SK-N-SH (cell line): ENCODE measurements at regions not wholly inside any gene's neighbourhood (a gene's known extent, or its start where the extent isn't known, plus 50 kb on each side); places are given as distances from the start of the nearest gene placed in this dataset.
A peak's percentile ranks its signal among the peaks of the same experiment; 100 is the strongest.
"Not testable (repeated sequence)": the region's sequence is repeated elsewhere in the genome, so short reads cannot be mapped to it uniquely, and the experiment has no call there.

Source experiments
- CTCF ChIA-PET: fragments of 300-600, 350-600 bp; formaldehyde crosslinking; extraction: SDS; loops from one replicate; lab custom pipeline; 2021; lab: Yijun Ruan, JAX
- POLR2A ChIA-PET: fragments of 350-600 bp; sonication (Branson Sonifier 250); formaldehyde crosslinking; extraction: SDS; loops from one replicate; lab custom pipeline; 2020; ENCODE audit warnings: antibody characterized with exemption, inconsistent platforms; lab: Yijun Ruan, JAX
- DNase-seq: peaks from one replicate; pipeline ENCODE4 v3.0.0; 2012
- H2AFZ ChIP-seq: fragments of 200-600 bp; sonication (generic); 2 replicates; pipeline ENCODE4 v1.8.1; 2016; ENCODE audit warnings: antibody characterized with exemption, mild to moderate bottlenecking, low read depth
- H3F3A ChIP-seq: fragments of 200-600 bp; sonication (generic); replicated peaks from 2 replicates; pipeline ENCODE3; 2016; ENCODE audit warnings: antibody characterized with exemption, mild to moderate bottlenecking; ENCODE audit not compliant: insufficient read depth
- H3K27ac ChIP-seq, 2 experiments: fragments of 200-500 bp in 1 of 2; fragments of 200-600 bp in 1 of 2; sonication (Bioruptor generic) in 1 of 2; sonication (generic), shearing (Covaris generic) in 1 of 2; 2 replicates each; pipeline versions ENCODE4 v1.5.1 to v1.6.1; 2014 to 2016; ENCODE audit warnings: low read depth in 2 of 2, inconsistent platforms in 1 of 2, low read length in 1 of 2, mild to moderate bottlenecking in 1 of 2, mixed read lengths in 1 of 2
- H3K27me3 ChIP-seq: fragments of 200-600 bp; sonication (generic), shearing (Covaris generic); 2 replicates; pipeline ENCODE4 v1.6.1; 2016; ENCODE audit warnings: mixed run types; ENCODE audit not compliant: insufficient read depth
- H3K36me3 ChIP-seq, 2 experiments: fragments of 200-500 bp in 1 of 2; fragments of 200-600 bp in 1 of 2; sonication (Bioruptor generic) in 1 of 2; sonication (generic) in 1 of 2; replicated peaks in 1 of 2; 2 replicates each; pipeline versions ENCODE3 to v1.5.1; 2014 to 2016; ENCODE audit warnings: low read length in 1 of 2, mild to moderate bottlenecking in 1 of 2; ENCODE audit not compliant: insufficient read depth in 2 of 2, control insufficient read depth in 1 of 2
- H3K4me1 ChIP-seq, 2 experiments: fragments of 200-500 bp in 1 of 2; fragments of 200-600 bp in 1 of 2; sonication (Bioruptor generic) in 1 of 2; sonication (generic), shearing (Covaris generic) in 1 of 2; 2 replicates each; pipeline versions ENCODE4 v1.5.1 to v1.6.1; 2014 to 2016; ENCODE audit warnings: low read depth in 1 of 2, low read length in 1 of 2, mixed run types in 1 of 2; ENCODE audit not compliant: insufficient read depth in 2 of 2, control insufficient read depth in 1 of 2
- H3K4me2 ChIP-seq: fragments of 200-600 bp; sonication (generic), shearing (Covaris generic); 2 replicates; pipeline ENCODE4 v1.6.1; 2017; ENCODE audit warnings: mixed run types
- H3K4me3 ChIP-seq, 2 experiments: fragments of 200-500 bp in 1 of 2; fragments of 200-600 bp in 1 of 2; sonication (Bioruptor generic) in 1 of 2; sonication (generic), shearing (Covaris generic) in 1 of 2; 2 replicates each; pipeline versions ENCODE4 v1.5.1 to v1.8.1; 2014 to 2016; ENCODE audit warnings: low read depth in 2 of 2, inconsistent platforms in 1 of 2, low read length in 1 of 2, mild to moderate bottlenecking in 1 of 2, mixed read lengths in 1 of 2, moderate library complexity in 1 of 2
- H3K79me2 ChIP-seq: fragments of 200-600 bp; sonication (generic); 2 replicates; pipeline ENCODE4 v1.8.1; 2017; ENCODE audit warnings: mild to moderate bottlenecking; ENCODE audit not compliant: insufficient read depth
- H3K9ac ChIP-seq: fragments of 200-600 bp; sonication (generic); 2 replicates; pipeline ENCODE4 v1.6.1; 2017; ENCODE audit warnings: mixed run types
- H3K9me2 ChIP-seq: fragments of 200-600 bp; sonication (generic); 2 replicates; pipeline ENCODE4 v1.6.1; 2017; ENCODE audit warnings: mixed run types
- H3K9me3 ChIP-seq: fragments of 200-600 bp; sonication (generic); 2 replicates; pipeline ENCODE4 v1.6.1; 2017; ENCODE audit warnings: mixed run types, mild to moderate bottlenecking, moderate library complexity
- H4K20me1 ChIP-seq: fragments of 200-600 bp; sonication (generic); 2 replicates; pipeline ENCODE4 v1.6.1; 2017; ENCODE audit warnings: mild to moderate bottlenecking, mixed run types; ENCODE audit not compliant: insufficient read depth
- CHD2 ChIP-seq: fragments of 150-350 bp; IDR thresholded peaks from 2 replicates; pipeline ENCODE4 v1.6.1; 2018; ENCODE audit warnings: low read length; ENCODE audit not compliant: partially characterized antibody
- CTCF ChIP-seq: fragments of 200-600 bp; sonication (generic); IDR thresholded peaks from 2 replicates; pipeline ENCODE4 v1.6.1; 2017; ENCODE audit warnings: antibody characterized with exemption, mild to moderate bottlenecking, moderate library complexity
- FOXJ3 ChIP-seq: sonication (generic); formaldehyde crosslinking; IDR thresholded peaks from 2 replicates; pipeline ENCODE4 v1.5.1; 2020; ENCODE audit warnings: mild to moderate bottlenecking, missing genetic modification reagents
- FOXM1 ChIP-seq: IDR thresholded peaks from 2 replicates; pipeline ENCODE4 v1.4.0; 2012; ENCODE audit warnings: low read depth, mild to moderate bottlenecking
- SIN3A ChIP-seq: IDR thresholded peaks from 2 replicates; pipeline ENCODE4 v1.6.1; 2012; ENCODE audit warnings: low read depth, mild to moderate bottlenecking, low read length, moderate library complexity, borderline replicate concordance
- SMC3 ChIP-seq: IDR thresholded peaks from 2 replicates; pipeline ENCODE4 v1.6.1; 2012; ENCODE audit warnings: low read depth, low read length, improper control_type of control experiment
- TCF12 ChIP-seq: IDR thresholded peaks from 2 replicates; pipeline ENCODE4 v1.4.0; 2012
- USF2 ChIP-seq: fragments of 150-350 bp; IDR thresholded peaks from 2 replicates; pipeline ENCODE4 v1.6.1; 2017; ENCODE audit warnings: antibody characterized with exemption, low read length, low read depth, borderline replicate concordance
- ZBTB33 ChIP-seq: IDR thresholded peaks from 2 replicates; pipeline ENCODE4 v1.4.0; 2012; ENCODE audit warnings: low read depth, borderline replicate concordance
- WGBS: methylation state at CpG from one replicate; pipeline ENCODE4 v1.1.6; 2017; ENCODE audit warnings: low lambda C conversion rate; 5-methylcytosine and 5-hydroxymethylcytosine counted together
- TF ChIP-seq, protein P1 (sequence below): IDR thresholded peaks from 2 replicates; pipeline ENCODE4; 2012

- POLR2A ChIA-PET, H3K4me3 ChIP-seq, H3K9me2 ChIP-seq, H4K20me1 ChIP-seq, H3K4me1 ChIP-seq, H3K27ac ChIP-seq, H3K9me3 ChIP-seq, H3F3A ChIP-seq, CTCF ChIA-PET, DNase-seq, H3K36me3 ChIP-seq, H3K27me3 ChIP-seq, H3K4me2 ChIP-seq, H2AFZ ChIP-seq, H3K9ac ChIP-seq, H3K79me2 ChIP-seq: not testable (repeated sequence)
- no CpG with 5 or more reads among the region's 2 CpGs for WGBS
Observed at GRCh38 chrX:144202726-144203125, 318.9 kb downstream of the UBE2NL start.

GRCh38 chrX:144208360-144209024, 324.6 kb downstream of the UBE2NL start:
- H4K20me1 ChIP-seq, H2AFZ ChIP-seq, H3K27me3 ChIP-seq, H3K79me2 ChIP-seq, H3K4me2 ChIP-seq, H3K36me3 ChIP-seq, POLR2A ChIA-PET, CTCF ChIA-PET, DNase-seq, H3F3A ChIP-seq, H3K9ac ChIP-seq, H3K9me3 ChIP-seq, H3K9me2 ChIP-seq, H3K4me1 ChIP-seq, H3K4me3 ChIP-seq, H3K27ac ChIP-seq: not testable (repeated sequence)
- 6% methylated on average over 2 of the region's 6 CpGs for WGBS

GRCh38 chrX:144214651-144215050, 330.8 kb downstream of the UBE2NL start:
- Histone ChIP-seq H3K79me2 (no peaks in the 10 kb centered on the region), H3K4me1 (no peaks in the 10 kb centered on the region), H3F3A (no peaks in the 10 kb centered on the region), H3K9me3 (no peaks in the 10 kb centered on the region), H4K20me1 (no peaks in the 10 kb centered on the region), H3K27ac (no peak overlapping the region), H3K27me3 (no peaks in the 10 kb centered on the region), H2AFZ (no peak overlapping the region), H3K4me3 (no peak overlapping the region), H3K9ac (no peak overlapping the region), H3K36me3 (no peaks in the 10 kb centered on the region), H3K4me2 (no peak overlapping the region), H3K9me2 (no peaks in the 10 kb centered on the region)
- ChIA-PET POLR2A (no interaction called here), CTCF (no interaction called here)
- no peak for DNase-seq
- TF ChIP-seq USF2 (no peak), SIN3A (no peak), FOXJ3 (CRISPR knock-in tag) (no peak), TCF12 (no peak)

GRCh38 chrX:144219035-144219434, 335.2 kb downstream of the UBE2NL start:
- no peak for DNase-seq
- no peak overlapping the region for H3K4me3 ChIP-seq
- no peaks in the 10 kb centered on the region for H3K36me3 ChIP-seq
- H3K9me2 ChIP-seq = no peaks in the 10 kb centered on the region
- CTCF ChIA-PET = no interaction called here
- H3K9ac ChIP-seq = no peak overlapping the region
- no peaks in the 10 kb centered on the region for H3K79me2 ChIP-seq
- no peaks in the 10 kb centered on the region for H3K27me3 ChIP-seq
- H3K27ac ChIP-seq = no peak overlapping the region
- H3K9me3 ChIP-seq = no peaks in the 10 kb centered on the region
- no peaks in the 10 kb centered on the region for H3F3A ChIP-seq
- no peak overlapping the region for H2AFZ ChIP-seq
- no peak overlapping the region for H3K4me2 ChIP-seq
- POLR2A ChIA-PET = no interaction called here
- no peaks in the 10 kb centered on the region for H4K20me1 ChIP-seq
- no peaks in the 10 kb centered on the region for H3K4me1 ChIP-seq
- WGBS = 8% methylated on average over 3 of the region's 4 CpGs
- no peak for TF ChIP-seq CHD2
- TF ChIP-seq FOXM1 = no peak
- TF ChIP-seq CTCF = peak; percentile 28
- TF ChIP-seq SMC3 = peak; percentile 13; the same call in 1 of the 2 replicates
- TF ChIP-seq, protein P1, sequence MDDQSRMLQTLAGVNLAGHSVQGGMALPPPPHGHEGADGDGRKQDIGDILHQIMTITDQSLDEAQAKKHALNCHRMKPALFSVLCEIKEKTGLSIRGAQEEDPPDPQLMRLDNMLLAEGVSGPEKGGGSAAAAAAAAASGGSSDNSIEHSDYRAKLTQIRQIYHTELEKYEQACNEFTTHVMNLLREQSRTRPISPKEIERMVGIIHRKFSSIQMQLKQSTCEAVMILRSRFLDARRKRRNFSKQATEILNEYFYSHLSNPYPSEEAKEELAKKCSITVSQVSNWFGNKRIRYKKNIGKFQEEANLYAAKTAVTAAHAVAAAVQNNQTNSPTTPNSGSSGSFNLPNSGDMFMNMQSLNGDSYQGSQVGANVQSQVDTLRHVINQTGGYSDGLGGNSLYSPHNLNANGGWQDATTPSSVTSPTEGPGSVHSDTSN = no peak
- no peak for TF ChIP-seq ZBTB33
